LNCAP (cell line): ENCODE measurements at regions not wholly inside any gene's neighbourhood (a gene's known extent, or its start where the extent isn't known, plus 50 kb on each side); places are given as distances from the start of the nearest gene placed in this dataset.

Experiments used
- TF ChIP-seq, protein P1 (sequence below): fragments of 450-650 bp; IDR thresholded peaks from 2 replicates; pipeline ENCODE4 v1.5.1; 2017; ENCODE audit warnings: mild to moderate bottlenecking

DNA sequence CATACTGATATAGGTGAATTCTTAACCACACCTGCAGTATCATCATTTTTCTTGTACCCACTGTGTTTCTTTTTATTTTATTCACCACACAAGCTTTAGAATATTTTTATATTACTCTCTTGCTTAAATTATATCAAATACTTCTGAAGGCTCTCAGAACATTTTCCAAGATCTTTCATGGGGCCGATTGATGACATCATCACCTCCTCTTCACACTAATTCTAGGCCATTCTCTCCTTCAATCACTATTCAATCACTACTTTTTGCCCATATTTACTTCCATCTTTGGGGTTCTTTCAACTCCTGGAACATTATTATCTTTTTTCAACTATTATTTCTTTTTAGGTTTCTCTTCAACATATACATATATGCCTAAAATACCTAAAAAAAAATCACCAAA lies 1438.8 kb upstream of the ALCAM start:
- TF ChIP-seq, protein P1, sequence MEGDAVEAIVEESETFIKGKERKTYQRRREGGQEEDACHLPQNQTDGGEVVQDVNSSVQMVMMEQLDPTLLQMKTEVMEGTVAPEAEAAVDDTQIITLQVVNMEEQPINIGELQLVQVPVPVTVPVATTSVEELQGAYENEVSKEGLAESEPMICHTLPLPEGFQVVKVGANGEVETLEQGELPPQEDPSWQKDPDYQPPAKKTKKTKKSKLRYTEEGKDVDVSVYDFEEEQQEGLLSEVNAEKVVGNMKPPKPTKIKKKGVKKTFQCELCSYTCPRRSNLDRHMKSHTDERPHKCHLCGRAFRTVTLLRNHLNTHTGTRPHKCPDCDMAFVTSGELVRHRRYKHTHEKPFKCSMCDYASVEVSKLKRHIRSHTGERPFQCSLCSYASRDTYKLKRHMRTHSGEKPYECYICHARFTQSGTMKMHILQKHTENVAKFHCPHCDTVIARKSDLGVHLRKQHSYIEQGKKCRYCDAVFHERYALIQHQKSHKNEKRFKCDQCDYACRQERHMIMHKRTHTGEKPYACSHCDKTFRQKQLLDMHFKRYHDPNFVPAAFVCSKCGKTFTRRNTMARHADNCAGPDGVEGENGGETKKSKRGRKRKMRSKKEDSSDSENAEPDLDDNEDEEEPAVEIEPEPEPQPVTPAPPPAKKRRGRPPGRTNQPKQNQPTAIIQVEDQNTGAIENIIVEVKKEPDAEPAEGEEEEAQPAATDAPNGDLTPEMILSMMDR: no peak

DNA sequence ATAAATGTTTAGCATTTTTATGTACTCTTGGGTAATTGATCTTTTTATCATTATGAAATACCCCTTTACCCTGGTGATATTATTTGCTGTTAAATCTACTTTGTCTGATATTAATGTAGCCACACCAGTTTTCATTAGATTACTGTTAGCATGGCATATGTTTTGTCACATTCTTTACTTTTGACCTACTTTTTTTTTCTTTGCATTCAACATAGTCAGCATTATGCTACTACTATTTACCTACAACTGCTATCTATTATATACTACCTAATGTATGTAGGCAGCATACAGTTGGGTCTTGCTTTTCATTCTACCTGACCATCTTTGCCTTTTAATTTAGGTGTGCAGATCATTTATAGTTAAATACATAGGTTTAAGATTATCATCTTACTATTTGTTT lies 1429.6 kb upstream of the ALCAM start:
- TF ChIP-seq, protein P1: no peak

DNA sequence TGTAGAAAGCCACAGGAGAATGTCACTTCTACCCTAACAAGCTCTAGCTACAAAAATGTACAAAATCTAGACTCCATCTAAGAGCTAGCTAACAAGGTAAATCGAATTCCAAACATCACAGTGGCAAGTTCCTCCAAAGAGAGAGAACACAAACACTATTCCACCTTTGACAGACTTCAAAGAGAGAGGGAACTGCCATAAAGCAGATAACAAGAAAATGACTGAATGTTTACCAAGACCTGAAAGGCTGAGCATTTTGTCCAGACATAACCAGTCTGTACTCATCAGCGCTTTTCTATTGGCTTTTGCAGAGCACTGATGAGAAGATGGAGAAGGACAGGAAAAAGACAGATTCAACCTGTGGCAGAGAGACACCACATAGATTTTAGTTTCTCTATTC lies 1419.6 kb upstream of the ALCAM start:
- TF ChIP-seq, protein P1: no peak

DNA sequence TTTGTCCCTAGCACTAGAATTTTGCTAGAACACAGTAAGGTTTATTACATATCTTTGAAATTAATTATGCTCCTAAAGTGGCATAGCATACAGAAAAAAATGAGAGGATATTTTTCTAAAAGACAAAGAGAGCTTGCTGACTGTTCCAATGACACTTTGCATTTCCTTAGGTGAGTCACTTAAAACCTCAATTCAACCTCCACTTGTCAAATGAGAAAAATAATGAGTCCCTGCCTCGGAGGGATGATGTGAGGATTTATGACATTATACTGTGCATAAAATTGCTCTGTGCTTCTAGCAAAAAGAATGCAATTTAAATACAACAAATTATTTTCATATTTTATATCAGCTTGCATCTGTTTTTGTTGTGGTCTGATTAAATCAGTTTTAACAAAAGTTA lies 1417.0 kb upstream of the ALCAM start:
- TF ChIP-seq, protein P1: no peak

DNA sequence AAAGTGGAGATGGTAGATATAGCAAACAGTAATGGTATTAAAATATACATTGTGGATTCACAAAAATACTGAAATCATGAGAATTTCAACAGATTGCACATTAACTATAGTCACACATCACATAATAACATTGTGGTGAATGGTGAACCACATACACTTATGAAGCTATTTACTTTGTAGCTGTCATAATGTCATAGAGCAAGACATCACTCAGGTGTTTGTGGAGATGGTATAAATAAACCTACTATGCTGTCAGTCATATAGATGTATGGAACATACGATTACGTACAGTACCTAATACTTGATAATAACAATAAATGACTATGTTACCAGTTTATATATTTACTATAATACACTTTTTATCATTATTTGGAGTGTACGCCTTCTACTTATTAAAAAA lies 1416.0 kb upstream of the ALCAM start:
- TF ChIP-seq, protein P1: no peak

DNA sequence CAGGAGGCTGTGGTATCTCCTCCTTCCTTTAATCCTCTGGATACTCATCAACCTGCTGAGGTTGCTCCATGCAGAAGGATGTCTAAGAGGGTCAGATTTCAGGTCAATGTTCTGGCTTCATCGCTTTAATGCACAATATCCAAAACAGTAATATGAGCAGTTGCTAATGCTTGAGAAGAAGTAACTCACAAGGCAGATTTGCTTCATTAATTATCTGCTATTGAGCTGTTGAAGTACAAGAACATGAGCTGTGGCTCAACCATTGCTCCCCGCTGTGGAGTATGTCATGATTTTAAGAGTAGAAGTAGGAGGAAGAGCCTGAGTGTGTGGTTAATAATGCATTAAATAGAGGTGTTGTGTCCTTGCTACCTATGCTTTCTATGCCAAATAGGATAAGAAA lies 1412.9 kb upstream of the ALCAM start:
- TF ChIP-seq, protein P1: no peak

DNA sequence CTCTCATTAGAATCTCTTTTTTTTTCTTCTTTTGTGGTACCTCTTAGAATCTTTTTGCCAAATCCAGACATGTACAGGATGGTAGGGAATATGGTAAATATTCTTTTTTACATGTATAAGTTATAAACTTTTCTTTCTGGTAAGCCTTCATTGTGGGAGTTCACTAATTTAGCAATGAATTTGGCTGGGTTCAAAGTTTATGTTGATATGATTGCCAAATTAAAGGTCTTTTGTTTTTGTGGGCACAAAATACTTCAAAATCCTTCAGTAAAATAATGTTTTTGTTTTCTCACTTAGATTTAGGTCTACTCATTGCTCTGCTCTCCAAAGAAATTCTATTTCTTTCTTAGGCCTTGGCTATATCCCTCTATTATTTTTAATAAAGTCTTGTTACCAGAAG lies 1405.9 kb upstream of the ALCAM start:
- TF ChIP-seq, protein P1: no peak

DNA sequence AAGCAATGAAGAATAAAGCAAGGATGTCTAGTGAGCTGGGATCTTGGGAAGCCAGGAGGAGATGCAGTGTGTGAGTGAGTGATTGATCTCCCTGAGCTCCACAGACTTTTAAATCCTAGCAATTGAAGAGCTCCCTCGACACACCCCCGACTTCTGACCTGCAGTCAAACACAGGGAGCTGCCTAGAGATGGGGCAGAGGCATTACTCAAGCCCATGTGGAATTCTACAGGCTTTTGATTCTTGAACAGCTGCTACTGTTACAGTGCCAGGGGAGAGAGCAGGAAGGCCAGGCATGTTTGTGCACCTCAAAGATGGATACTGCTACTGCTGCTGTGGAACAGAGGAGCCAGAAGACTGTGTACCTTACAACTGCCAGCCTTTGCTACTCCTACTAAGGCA lies 1403.1 kb upstream of the ALCAM start:
- TF ChIP-seq, protein P1: no peak
